ENCODE measurements at regions not wholly inside any gene's neighbourhood (a gene's known extent, or its start where the extent isn't known, plus 50 kb on each side); places are given as distances from the start of the nearest gene placed in this dataset.

DNA sequence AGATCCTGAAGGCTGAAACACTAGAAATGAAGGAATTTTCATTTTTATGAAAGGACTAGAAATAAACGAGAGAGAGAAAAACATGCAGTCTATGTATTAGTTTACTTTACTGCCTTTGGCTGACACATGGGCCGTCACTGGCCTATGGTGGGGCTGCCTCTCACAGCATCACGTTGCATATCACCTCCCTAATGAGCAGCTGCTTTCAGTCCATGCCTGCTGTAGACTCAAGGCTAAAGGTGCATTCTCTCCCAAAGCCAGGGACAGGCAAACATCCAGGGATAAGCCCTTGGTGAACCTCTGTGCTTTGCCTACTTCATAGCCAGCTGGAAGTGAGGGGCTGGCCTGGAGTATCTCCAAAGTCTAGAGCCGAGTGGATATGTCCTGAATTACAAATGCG is 359.4 kb downstream of the GPAM start:
- Histone ChIP-seq H3K4me1 (ENCODE audit: control insufficient read depth, insufficient read depth, low read length) (no peaks in the 10 kb centered on the region), H3K36me3 (ENCODE audit: control insufficient read depth in 2 of 2, insufficient read depth in 1 of 2, low read length in 2 of 2) (no peaks in the 10 kb centered on the region), H3K4me3 (ENCODE audit: low read depth, low read length) (no peak overlapping the region), H3K9me3 (ENCODE audit: control insufficient read depth, insufficient read depth, low read depth, low read length) (no peaks in the 10 kb centered on the region), H3K27ac (ENCODE audit: extremely low read depth, low read depth, low read length) (no peak overlapping the region)
- CTCF ChIA-PET = no interaction called here
- no peak for TF ChIP-seq GLIS2 (tag by site-specific recombination; IDR thresholded peaks at IDR 0.05)
- TF ChIP-seq ZBTB7A (tag by site-specific recombination; IDR thresholded peaks at IDR 0.05; ENCODE audit: low read depth) = no peak
- no peak for TF ChIP-seq PRDM6 (tag by site-specific recombination; IDR thresholded peaks at IDR 0.05)
- no peak for TF ChIP-seq ZNF155 (tag by site-specific recombination; IDR thresholded peaks at IDR 0.05)
- no peak for TF ChIP-seq BCL11A (tag by site-specific recombination; IDR thresholded peaks at IDR 0.05; ENCODE audit: low read depth)
- no peak for TF ChIP-seq ZNF214 (tag by site-specific recombination; IDR thresholded peaks at IDR 0.05; ENCODE audit: borderline replicate concordance)
- TF ChIP-seq ZSCAN30 (tag by site-specific recombination; IDR thresholded peaks at IDR 0.05) = no peak
- no peak for TF ChIP-seq OSR2 (tag by site-specific recombination; IDR thresholded peaks at IDR 0.05)
- TF ChIP-seq ZNF24 (tag by site-specific recombination; IDR thresholded peaks at IDR 0.05) = no peak
- POLR2A ChIA-PET = no interaction called here

GRCh38 chr10:111830359-111830758 is 353.2 kb downstream of the GPAM start:
- Histone ChIP-seq H3K9me3 (ENCODE audit: control insufficient read depth, insufficient read depth, low read depth, low read length) (no peaks in the 10 kb centered on the region), H3K27ac (ENCODE audit: extremely low read depth, low read depth, low read length) (no peak overlapping the region), H3K36me3 (ENCODE audit: control insufficient read depth in 2 of 2, insufficient read depth in 1 of 2, low read length in 2 of 2) (no peaks in the 10 kb centered on the region), H3K4me3 (ENCODE audit: low read depth, low read length) (no peak overlapping the region), H3K4me1 (ENCODE audit: control insufficient read depth, insufficient read depth, low read length) (no peaks in the 10 kb centered on the region)
- CTCF ChIA-PET = no interaction called here
- TF ChIP-seq SP3 (tag by site-specific recombination; IDR thresholded peaks at IDR 0.05) = no peak
- no peak for TF ChIP-seq TCF7L2 (IDR thresholded peaks at IDR 0.05; ENCODE audit: borderline replicate concordance, low read depth, low read length)
- no peak for TF ChIP-seq ZNF555 (tag by site-specific recombination; conservative IDR thresholded peaks at IDR 0.05)
- no peak for TF ChIP-seq ZNF366 (tag by site-specific recombination; conservative IDR thresholded peaks at IDR 0.05)
- TF ChIP-seq, protein P1, sequence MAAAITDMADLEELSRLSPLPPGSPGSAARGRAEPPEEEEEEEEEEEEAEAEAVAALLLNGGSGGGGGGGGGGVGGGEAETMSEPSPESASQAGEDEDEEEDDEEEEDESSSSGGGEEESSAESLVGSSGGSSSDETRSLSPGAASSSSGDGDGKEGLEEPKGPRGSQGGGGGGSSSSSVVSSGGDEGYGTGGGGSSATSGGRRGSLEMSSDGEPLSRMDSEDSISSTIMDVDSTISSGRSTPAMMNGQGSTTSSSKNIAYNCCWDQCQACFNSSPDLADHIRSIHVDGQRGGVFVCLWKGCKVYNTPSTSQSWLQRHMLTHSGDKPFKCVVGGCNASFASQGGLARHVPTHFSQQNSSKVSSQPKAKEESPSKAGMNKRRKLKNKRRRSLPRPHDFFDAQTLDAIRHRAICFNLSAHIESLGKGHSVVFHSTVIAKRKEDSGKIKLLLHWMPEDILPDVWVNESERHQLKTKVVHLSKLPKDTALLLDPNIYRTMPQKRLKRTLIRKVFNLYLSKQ (tag by site-specific recombination; IDR thresholded peaks at IDR 0.05; ENCODE audit: borderline replicate concordance) = no peak
- TF ChIP-seq, protein P2, sequence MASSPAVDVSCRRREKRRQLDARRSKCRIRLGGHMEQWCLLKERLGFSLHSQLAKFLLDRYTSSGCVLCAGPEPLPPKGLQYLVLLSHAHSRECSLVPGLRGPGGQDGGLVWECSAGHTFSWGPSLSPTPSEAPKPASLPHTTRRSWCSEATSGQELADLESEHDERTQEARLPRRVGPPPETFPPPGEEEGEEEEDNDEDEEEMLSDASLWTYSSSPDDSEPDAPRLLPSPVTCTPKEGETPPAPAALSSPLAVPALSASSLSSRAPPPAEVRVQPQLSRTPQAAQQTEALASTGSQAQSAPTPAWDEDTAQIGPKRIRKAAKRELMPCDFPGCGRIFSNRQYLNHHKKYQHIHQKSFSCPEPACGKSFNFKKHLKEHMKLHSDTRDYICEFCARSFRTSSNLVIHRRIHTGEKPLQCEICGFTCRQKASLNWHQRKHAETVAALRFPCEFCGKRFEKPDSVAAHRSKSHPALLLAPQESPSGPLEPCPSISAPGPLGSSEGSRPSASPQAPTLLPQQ (tag by site-specific recombination; IDR thresholded peaks at IDR 0.05) = no peak
- TF ChIP-seq ZEB2 (tag by site-specific recombination; IDR thresholded peaks at IDR 0.05) = no peak
- no peak for TF ChIP-seq ZNF747 (tag by site-specific recombination; IDR thresholded peaks at IDR 0.05)
- no peak for TF ChIP-seq ZNF155 (tag by site-specific recombination; IDR thresholded peaks at IDR 0.05)
- TF ChIP-seq ZNF140 (tag by site-specific recombination; IDR thresholded peaks at IDR 0.05) = no peak
- TF ChIP-seq, protein P3, sequence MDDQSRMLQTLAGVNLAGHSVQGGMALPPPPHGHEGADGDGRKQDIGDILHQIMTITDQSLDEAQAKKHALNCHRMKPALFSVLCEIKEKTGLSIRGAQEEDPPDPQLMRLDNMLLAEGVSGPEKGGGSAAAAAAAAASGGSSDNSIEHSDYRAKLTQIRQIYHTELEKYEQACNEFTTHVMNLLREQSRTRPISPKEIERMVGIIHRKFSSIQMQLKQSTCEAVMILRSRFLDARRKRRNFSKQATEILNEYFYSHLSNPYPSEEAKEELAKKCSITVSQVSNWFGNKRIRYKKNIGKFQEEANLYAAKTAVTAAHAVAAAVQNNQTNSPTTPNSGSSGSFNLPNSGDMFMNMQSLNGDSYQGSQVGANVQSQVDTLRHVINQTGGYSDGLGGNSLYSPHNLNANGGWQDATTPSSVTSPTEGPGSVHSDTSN (CRISPR knock-in tag; IDR thresholded peaks at IDR 0.05) = no peak
- TF ChIP-seq ZNF677 (tag by site-specific recombination; IDR thresholded peaks at IDR 0.05) = no peak
- no peak for TF ChIP-seq ZNF24 (tag by site-specific recombination; IDR thresholded peaks at IDR 0.05)
- TF ChIP-seq KLF9 (tag by site-specific recombination; IDR thresholded peaks at IDR 0.05; ENCODE audit: low read depth) = no peak
- TF ChIP-seq ZNF174 (tag by site-specific recombination; IDR thresholded peaks at IDR 0.05) = no peak
- no peak for TF ChIP-seq KLF7 (tag by site-specific recombination; IDR thresholded peaks at IDR 0.05; ENCODE audit: borderline replicate concordance)
- no peak for TF ChIP-seq ZNF157 (tag by site-specific recombination; IDR thresholded peaks at IDR 0.05)
- TF ChIP-seq ZNF114 (tag by site-specific recombination; IDR thresholded peaks at IDR 0.05) = no peak
- TF ChIP-seq ZNF548 (tag by site-specific recombination; IDR thresholded peaks at IDR 0.05) = no peak
- POLR2A ChIA-PET = interaction anchor here (0.7 kb wide), 1 partner anchor 18 kb away, joined by 3 read pairs; no protein-coding TSS in a partner anchor

All from HEK293 (cell line).